Left ventricle myocardium superior (tissue), 1 donor: ENCODE measurements at regions not wholly inside any gene's neighbourhood (a gene's known extent, or its start where the extent isn't known, plus 50 kb on each side); places are given as distances from the start of the nearest gene placed in this dataset.
A peak's percentile ranks its signal among the peaks of the same experiment; 100 is the strongest.

Experiments used
- ATAC-seq: fragments of 200-7000 bp; cut with Tn5 transposase; one replicate; pipeline ENCODE4 v1.9.1; 2020; ENCODE audit warnings: mild to moderate bottlenecking, moderate library complexity
- DNase-seq: peaks from one replicate; pipeline ENCODE4 v3.0.0-alpha.2; 2020
- intact Hi-C: fragments of 100-400 bp; cut with micrococcal nuclease; formaldehyde crosslinking; loops from one replicate; pipeline ENCODE4 v1.11.0; 2022
- donor health status: DM: no; HTN: yes; CAD: no; lungs with severe emphysema.

DNA sequence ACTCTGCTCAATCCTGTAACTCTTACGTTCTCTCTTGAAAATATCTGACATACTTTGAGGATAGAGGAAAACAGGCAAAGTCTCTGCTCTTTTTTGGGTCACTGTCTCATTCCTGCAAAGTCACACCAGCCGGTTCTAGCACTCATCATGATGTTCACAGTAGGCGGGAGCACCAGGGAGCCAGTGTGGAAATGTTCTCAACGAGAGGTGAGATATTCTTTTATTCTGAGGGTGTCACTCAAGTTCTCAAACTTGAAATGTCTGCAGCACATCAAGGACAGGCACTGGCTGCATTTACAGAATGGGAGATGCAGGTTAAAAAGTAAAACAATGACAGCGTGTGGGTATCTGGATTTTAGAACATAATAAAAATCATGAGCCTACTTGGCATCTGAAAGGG, 714.7 kb downstream of the QKI start:
- no peak for ATAC-seq
- DNase-seq = no peak
- intact Hi-C loops = no loop called here

DNA sequence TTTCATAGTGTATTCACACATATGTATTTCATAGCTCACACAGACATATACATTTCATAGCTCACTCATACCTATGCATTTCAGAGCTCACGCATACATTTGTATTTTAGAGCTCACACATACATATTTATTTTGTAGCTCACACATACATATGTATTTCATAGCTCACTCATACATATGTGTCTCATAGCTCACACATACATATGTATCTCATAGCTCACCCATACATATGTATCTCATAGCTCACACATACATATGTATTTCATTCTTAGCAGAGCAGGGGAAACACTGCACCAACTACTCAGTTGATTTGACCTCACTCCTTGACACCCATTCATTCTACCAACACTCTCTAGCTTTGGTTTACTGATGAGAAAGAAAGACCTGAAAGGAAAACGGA, 713.6 kb downstream of the QKI start:
- intact Hi-C loops = no loop called here
- ATAC-seq (no peak), DNase-seq (no peak)

DNA sequence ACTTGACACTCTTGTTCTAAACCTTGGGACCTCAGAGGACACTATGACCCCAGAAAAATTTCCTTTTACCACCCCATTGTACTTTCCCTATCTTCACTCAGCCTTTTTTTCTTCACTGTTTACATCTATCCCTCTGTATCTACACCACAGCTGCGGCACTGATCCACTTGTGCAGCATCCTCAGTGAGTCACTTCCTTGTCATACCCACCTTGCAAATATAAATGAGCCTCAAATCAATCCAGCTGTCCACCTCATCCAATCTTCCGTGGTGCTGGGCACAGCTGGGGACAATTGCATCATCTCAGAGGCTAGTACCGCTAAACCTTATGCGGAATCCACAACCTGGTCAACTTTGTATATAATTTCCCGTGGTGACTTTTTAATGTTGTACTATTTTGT, 710.5 kb downstream of the QKI start:
- intact Hi-C loops = no loop called here
- DNase-seq (no peak), ATAC-seq (no peak)

DNA sequence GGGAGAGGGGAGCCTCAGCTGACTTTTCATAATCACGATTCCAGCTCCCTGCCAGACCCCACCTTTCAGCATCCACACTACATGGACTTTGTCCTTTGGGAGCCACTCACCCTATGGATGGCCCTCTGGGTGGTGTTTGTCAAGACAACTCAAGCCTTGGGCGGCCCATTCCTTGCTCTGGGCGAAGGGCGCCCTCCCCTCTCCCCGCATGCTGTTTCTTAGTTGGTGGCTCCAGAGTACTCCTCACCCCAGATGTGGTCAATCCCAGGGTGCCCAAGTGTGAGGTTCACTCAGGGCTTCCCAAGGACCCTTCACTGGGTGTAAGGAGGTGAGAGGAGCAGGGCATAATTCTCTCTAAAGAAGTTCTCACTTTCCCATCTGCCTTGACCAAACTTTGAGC, 710.0 kb downstream of the QKI start:
- intact Hi-C loops = no loop called here
- no peak for DNase-seq
- no peak for ATAC-seq

DNA sequence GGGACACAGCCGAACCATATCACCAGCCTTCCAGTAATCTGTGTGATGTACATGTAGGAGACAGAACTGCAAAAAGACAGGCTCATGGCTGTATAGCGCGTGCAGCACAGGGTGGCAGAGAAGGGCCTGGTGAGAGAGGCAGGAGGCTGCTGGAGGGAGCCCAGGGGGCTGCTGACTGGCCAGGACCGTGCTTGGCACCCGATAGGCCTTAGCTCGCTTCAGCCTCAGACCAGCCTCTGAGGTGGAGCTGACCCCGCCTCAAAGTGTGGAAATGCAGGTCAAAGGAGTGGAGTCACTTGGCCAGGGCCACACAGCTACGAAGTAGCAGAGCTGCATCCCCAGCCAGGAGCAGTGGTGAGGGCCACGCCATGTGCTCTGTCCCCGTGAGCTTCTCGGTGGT, 707.6 kb downstream of the QKI start:
- DNase-seq (no peak), ATAC-seq (no peak)
- intact Hi-C loops = no loop called here

DNA sequence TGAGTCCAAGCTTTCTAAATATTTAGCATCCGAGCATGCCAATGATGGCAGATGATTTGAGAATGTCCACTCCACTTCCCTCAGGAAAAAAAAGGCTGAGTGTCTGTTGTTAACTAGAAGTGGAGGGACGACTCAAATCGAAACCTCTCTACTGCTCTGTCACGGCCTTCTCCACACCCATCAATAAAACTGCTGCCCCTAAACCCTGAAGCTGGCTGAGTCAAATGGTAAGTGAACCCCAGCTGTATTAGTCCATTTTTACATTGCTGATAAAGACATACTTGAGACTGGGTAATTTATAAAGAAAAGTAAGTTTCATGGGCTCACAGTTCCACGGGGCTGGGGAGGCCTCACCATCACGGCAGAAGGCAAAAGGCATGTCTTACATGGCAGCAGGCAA, 707.0 kb downstream of the QKI start:
- intact Hi-C loops = no loop called here
- no peak for ATAC-seq
- no peak for DNase-seq

DNA sequence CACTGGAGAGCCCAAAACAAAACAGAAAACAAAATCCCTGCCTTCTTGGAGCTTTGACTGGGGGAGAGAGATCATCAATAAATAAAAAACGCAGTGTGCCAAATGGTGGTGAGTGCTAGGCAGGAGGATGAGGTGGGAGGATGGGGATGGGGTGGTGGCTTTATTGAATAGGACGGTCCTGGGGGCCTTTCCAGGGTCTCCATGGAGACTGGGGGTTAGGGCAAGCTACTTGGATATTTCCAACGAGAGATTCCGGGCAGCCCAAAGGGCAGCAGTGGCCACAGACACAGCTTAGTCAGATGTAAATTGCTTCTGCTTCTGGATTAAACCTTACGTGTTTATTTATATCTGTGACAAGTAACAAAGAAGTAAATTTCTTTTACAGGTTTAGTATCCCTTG, 700.1 kb downstream of the QKI start:
- ATAC-seq = no peak
- intact Hi-C loops = no loop called here
- DNase-seq = no peak

DNA sequence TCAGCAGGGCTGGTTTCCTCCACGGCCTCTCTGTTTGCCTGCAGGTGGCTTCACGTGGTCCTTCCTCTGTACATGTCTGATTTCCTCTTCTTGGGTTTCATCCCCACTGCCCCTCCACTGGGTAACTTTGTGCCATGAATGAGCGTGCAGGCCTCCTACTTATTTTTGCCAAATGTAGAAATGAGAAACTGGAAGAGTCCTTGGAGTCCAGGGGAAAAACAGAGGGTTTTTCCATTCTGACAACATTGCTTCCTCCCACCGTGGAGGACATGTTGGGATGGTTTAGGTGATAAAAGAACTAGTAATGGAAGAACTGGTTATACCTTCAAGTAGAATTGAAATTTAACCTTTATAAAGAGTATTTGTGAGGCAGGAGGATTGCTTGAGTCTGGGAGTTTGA, 699.5 kb downstream of the QKI start:
- no peak for DNase-seq
- ATAC-seq = no peak
- intact Hi-C loops = no loop called here

DNA sequence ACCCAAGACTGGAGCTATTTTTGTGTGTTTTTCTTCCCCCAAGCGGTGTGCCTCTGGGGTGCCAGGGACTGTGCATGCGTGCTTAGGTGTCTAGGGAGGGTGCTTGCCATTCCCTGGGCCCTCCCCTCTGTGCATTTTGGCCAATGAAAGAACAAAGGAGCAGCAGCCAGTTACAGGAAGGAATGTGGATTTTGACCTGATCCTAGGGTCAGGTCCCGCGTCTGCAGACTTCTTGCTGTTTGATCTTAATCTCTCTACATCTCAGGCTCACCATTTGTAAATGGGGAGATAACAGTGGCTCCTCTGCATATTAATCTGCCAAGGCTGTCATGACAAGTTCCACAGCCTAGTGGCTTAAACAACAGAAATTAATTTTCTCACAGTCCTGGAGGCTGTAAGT, 699.1 kb downstream of the QKI start:
- intact Hi-C loops = no loop called here
- DNase-seq (no peak), ATAC-seq (no peak)

DNA sequence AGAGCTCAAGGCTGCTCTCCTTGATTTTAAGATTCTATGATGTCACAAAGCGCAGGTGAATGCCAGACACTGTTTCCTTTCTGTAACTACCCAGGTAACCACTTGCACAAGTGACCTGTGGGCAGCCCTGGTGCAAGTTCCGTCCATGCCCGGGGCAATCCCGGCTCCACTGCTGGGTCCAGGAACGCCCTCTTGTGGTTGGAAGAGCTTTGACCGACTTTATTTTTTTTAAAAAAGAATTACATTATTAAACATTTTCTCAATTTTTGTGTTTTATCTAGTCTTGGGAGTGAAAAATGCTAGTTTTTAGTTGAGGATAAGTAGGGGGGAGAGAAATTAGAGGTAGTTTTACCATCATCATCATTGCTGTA, 695.2 kb downstream of the QKI start:
- DNase-seq (peak; percentile 73), ATAC-seq (peak; percentile 18)
- intact Hi-C loops = loop anchor here (5.0 kb wide), 2 partner anchors 147 to 692 kb away; no protein-coding TSS in a partner anchor

DNA sequence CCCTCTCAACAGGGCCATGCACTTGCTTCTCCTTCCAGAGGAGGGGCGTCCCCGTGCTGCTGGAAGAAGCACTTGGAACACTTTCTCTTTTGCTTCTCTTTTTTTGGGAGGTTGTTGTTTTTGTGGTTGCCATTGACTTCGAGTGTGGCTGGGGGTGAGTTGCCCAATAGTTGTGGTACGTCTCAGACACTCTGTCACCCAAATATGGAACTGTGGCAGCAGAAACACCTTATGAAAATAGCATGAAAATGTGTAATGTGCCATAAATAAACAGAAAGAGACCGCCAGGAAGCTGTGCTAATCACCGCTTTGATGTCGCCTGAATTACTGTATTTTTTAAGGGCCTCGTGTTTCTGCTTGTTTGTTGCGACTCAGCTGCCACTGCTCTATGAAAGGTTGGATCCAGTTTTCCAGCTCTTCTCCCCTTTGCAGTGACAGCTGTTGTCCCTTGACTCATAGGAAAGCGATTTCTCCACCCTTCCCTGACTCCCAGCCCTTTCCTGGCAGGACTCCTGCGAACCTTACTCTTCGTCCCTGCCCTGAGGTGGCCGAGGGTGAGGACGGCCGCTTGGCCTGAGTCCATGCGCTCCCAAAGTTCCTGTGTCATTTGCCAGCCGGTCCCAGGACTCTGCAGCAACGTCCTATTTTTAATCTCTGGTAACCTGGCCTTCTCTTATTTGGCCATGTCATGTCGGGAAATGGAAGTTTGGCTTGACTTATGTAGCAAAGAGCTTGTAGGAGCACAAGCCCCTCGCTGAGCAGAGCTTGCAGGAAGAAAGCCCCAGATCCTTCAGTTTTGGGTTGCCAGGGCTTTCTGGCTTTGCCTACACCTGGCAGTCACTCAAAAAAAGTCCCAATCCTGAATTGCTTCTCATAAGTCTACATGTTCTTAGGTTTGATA, 694.6 kb downstream of the QKI start:
- ATAC-seq (peak; percentile 79), DNase-seq (peak; percentile 94)
- intact Hi-C loops = loop anchor here (5.0 kb wide), 2 partner anchors 147 to 692 kb away; no protein-coding TSS in a partner anchor

DNA sequence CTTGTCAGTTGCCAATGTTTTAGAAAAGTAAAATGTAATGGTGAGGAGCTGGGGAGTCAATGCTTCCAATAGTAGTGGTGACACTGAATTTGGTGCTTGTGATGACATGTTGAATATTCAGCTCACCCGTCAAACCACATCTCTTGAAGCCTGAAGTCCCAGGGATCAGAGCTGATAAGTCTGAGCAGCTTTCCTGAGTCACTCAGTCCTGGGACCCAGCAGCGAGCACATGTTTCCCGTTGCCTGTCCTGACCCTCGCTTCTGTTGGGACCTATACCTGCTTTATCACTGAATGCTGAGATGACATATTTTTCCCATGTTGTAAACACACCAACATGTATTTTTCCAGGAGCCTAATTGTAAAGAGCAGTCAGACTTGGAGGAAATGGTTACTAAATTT, 693.6 kb downstream of the QKI start:
- no peak for DNase-seq
- intact Hi-C loops = loop anchor here (5.0 kb wide), 2 partner anchors 146 to 691 kb away; no protein-coding TSS in a partner anchor
- peak; percentile 37 for ATAC-seq

DNA sequence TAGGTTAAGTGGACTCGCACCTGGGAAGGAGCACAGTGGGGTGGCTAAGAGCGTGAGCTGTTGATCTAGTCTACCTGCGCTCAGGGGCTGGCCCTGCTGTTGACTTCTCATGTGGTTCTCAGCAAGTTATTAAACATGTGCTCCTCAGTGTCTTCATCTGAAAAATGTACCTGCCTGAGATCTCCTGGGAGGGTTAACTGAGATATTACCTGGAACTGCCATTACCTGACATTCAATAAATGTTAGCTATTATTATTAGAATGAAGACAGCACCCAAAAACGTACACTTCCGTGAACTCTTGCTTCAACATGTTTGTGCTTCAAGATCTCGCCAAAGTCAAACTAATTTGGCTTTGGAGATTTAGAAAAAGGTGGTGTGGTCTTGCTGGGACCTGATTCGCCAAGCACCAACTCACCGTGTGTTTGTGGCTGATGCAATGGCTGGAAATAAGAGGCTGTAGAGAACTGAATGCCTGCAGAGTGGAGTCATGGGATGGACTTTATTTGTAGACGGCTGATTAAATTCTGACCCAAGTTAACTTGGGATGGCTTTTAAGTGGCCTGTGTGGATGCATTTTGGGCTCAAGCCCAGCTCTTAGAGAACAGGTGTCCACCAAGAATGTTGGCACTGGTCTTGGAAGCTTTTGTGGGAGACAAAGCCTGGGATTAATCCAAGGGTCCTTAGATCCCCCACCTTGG, 692.9 kb downstream of the QKI start:
- peak; percentile 66 for ATAC-seq
- no peak for DNase-seq

DNA sequence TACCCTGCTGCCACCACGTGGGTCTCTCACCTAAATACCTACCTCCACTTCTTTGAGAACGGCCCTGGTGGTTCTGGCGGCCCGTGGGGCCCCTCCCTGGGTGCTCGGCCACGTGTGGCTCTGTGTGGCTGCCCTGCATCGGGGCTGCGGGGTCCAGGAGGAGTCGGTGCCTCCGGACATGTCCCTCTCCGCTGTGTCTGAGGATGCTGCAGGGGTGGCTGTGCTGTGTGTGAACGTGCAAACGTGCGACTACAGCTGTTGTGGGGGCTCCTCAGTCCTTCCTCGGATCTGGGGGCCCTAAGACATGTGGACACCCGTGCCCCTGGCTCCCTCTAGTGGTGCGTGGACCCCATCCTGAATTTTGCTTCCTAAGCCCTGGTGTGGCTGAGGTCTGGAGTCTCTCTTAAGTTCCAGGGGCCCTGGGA, 691.8 kb downstream of the QKI start:
- ATAC-seq (peak; percentile 54), DNase-seq (peak; percentile 86)
- intact Hi-C loops = loop anchor here (5.0 kb wide), 2 partner anchors 144 to 689 kb away; no protein-coding TSS in a partner anchor

More for the DNA sequence above, 692.9 kb downstream of the QKI start:
- intact Hi-C loops = loop anchor here (5.0 kb wide), 2 partner anchors 145 to 690 kb away; no protein-coding TSS in a partner anchor

DNA sequence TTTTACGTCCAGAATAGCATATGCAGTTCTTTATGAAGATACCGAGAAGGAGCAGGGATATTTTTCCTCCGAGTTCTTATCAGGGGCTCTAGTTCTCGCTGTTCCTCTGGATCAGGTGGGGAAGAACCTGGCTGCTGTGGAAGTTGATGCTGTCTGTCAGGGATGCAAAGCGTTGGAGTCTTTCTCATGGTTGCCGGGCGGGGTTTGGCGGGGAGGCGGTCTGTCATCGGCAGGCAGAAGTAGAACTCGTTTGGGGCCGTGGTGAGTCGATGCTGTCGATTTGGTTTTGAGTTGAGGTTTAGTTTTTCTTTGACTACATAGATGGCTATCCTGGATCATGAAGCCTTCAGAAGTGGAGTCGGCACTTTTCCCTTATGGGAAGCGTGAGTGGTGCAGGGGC, 691.2 kb downstream of the QKI start:
- intact Hi-C loops = loop anchor here (5.0 kb wide), 2 partner anchors 143 to 688 kb away; no protein-coding TSS in a partner anchor
- ATAC-seq (no peak), DNase-seq (peak; percentile 46)

DNA sequence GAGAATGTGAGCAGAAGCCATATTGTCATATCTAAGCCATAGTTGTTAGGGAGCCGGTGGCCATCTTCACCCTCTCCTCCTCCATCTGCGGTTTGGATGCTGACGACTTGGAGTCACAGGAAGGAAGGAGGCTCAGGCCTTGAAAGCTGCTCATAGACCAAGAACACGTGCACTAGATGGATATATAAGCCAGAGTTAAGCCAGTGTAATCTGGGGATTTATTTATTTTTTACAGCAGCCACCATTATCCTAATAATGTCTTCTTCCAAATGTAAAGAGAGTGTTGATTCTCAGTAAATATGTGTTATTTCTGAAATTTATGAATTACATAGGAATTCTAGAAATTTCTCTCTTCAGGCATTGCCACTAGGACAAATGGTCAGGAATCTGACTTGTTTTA, 689.9 kb downstream of the QKI start:
- intact Hi-C loops = no loop called here
- no peak for ATAC-seq
- no peak for DNase-seq

DNA sequence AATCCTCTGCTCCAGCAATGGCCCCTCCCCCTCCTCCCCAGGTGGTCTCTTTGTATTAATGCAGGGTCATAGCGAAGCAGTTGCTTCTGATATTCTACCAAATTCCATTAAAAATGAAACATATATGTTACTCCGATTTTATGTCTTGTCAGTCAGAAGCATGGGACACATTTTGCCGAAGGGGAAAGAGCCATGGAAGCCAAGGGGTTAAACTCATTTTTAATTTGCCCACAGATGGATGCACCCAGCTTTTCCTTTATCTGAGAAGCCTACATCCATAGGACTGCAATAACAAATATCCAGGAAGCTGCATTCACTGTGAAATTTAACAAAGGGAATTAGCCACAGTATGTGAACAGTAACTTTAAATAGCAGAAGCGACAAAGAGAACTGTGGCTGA, 688.2 kb downstream of the QKI start:
- no peak for DNase-seq
- ATAC-seq = no peak
- intact Hi-C loops = no loop called here

DNA sequence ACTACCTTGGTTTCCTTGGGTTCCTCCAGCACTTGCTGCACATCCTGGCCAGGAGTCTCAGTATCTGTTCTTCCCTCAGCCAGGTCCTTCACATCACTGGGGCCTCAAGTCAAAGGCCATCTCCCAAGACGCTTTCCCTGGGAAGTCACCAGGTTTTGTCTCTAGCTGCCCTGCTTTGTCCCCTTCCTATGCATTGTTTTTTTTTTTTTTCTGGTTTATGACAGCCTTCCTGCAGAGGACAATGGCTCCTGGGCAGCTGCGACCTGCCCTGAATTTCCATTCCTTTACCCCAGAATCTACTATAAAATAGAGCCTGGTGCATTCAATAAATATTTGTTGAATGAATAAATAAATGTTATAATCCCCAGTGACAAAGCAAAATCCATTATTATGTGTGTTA, 687.3 kb downstream of the QKI start:
- intact Hi-C loops = no loop called here

DNA sequence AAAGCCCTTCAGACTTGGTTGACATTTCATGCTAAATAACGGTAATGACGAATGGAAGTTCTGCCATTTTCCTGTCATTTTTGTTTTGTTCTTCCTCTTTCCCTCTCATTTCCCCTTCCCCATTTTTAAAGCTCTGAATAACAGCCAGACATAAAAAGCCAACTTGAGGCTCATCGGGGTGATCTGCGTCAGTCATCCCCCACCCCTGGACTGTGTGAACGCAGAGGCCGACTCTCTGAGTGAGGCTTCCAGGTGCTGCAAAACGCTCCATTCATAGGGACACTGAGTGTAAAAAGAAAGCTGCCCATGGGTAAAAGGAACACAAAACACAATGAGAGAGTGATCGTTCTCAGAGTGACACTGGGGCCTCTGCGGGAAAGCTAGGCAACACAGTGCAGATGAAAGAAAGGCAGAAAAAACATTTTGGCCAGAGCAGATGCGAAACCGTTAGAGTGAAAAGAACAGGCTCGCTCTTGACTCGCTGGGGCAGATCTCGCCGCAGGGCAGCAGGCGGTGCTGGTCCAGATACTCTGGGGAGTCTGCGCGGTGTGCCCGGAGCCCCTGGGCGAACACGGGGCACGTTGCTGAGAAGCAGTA, 684.8 kb downstream of the QKI start:
- intact Hi-C loops = no loop called here
- DNase-seq (peak; percentile 45), ATAC-seq (peak; percentile 31)

More for the DNA sequence above, 687.3 kb downstream of the QKI start:
- ATAC-seq (no peak), DNase-seq (no peak)

DNA sequence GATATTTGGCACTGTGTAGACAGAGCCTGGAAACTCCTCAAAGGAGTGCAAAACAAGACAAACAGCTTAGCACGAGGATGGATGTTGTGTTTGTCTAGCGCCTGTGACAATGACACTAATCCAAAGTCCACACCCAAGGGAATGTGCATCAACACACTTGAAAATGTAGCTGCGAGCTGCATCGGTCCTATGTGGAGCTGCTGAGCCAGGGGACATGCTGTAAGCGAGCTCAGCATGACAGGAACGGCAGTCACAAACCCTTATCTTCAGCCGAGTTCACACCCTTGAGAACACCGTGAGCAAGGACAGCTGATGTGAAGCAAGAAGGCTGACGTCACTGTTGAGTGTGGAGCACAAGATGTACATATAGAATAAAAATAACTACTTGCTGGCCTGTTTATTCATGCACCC, 684.3 kb downstream of the QKI start:
- intact Hi-C loops = no loop called here
- DNase-seq (peak; percentile 77), ATAC-seq (peak; percentile 98)
